HG03103 (cell line): ENCODE measurements at regions not wholly inside any gene's neighbourhood (a gene's known extent, or its start where the extent isn't known, plus 50 kb on each side); places are given as distances from the start of the nearest gene placed in this dataset.

Source experiments
- ATAC-seq: cut with Tn5 transposase; IDR thresholded peaks from one replicate; pipeline ENCODE4 v1.9.1; 2021; ENCODE audit warnings: low read depth; ENCODE audit not compliant: unreplicated experiment

DNA sequence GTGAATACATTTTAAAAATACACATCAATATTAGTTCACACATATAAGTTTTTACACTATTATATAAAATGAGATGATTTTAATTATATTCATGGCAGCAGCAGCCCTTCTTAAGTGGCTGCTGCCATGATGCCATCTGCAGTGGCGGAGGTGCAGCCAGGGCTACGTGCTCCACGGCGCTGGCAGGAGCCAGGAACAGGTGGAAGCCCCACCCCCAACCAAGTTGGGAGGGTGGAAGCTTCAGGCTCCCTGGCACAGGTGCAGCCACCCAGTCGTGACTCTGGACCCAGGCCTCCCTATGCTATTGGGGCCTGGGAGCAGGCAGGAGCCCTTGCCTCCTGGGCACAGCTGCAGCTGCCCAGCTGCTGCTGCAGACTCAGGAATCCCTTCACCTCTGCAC lies 646.9 kb upstream of the PCDH9 start:
- ATAC-seq, result no peak

DNA sequence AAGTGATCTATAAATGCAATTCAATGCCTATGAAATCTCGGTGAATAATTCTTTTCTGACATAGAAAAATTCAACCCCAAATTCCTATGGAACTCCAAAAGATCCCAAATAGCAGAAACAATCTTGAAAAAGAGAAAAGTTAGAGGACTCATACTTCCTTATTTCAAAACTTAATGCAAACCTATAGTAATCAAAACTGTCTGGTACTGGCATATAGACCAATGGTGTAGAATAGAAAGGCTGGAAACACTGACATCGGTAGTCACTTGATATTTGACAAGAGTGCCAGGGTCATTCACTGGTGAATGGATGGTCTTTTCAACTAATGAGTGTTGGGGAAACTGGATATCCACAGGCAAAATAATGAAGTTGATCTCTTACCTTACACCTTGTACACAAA lies 637.1 kb upstream of the PCDH9 start:
- no peak for ATAC-seq

GRCh38 chr13:67860315-67860714 lies 630.2 kb upstream of the PCDH9 start:
- ATAC-seq, result no peak

DNA sequence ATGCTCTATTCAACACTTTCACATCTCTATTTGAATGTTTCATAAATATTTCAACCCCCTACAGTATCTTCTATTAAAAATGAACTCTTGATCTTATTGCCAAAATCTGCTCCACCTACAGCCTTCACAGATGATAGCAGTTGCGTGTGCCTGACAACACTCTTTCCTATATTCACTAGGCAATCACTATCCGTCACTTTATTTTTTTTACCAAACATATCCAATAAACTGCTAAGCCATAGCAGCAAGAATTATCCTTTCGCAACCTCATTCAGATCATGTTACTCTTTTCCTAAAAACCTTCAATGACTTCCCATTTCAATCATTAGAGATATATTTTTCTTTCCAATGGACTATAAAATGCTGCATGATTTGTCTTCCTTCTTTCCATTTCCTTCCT lies 629.8 kb upstream of the PCDH9 start:
- no peak for ATAC-seq

GRCh38 chr13:67857581-67858310 lies 627.6 kb upstream of the PCDH9 start:
- ATAC-seq, result no peak

DNA sequence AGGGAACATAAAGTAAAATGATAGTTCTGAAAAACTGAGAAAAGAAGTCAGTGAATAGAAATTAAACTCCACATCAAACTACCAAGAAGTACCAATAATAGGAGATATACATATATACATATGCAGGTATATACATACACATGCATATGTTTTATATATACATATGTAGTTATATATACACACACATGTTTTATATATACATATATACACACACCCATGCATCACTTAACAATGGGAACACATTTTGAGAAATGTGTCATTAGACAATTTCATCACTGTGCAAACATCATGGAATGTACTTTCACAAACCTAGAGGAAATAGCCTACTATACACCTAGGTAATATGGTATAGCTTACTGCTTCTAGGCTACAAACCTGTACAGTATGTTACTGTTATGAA lies 626.8 kb upstream of the PCDH9 start:
- ATAC-seq, result no peak

- no peak for ATAC-seq
Measured at GRCh38 chr13:67855741-67856238, 625.7 kb upstream of the PCDH9 start.

DNA sequence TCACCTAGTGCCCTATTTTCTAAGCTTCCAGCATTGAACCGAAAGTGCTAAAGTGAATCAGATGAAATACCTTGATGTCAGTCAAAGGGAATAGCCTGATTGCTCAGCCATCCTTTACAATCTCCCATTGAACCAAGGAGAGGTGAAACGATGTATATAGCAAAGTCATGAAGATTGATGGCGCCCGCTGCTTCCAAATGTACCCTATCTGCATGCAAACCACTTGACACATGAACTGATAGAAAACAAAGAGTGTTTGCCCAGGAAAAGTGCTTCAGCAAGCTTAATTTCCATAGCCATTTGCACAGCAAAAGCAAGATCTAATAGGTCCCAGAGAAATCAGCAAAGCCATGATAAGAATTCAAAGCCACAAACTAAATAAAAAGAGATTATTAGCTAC lies 624.9 kb upstream of the PCDH9 start:
- ATAC-seq, result no peak

- no peak for ATAC-seq
Measured at GRCh38 chr13:67844574-67844973, 614.4 kb upstream of the PCDH9 start.

- ATAC-seq, result no peak
Measured at GRCh38 chr13:67841071-67841470, 610.9 kb upstream of the PCDH9 start.

DNA sequence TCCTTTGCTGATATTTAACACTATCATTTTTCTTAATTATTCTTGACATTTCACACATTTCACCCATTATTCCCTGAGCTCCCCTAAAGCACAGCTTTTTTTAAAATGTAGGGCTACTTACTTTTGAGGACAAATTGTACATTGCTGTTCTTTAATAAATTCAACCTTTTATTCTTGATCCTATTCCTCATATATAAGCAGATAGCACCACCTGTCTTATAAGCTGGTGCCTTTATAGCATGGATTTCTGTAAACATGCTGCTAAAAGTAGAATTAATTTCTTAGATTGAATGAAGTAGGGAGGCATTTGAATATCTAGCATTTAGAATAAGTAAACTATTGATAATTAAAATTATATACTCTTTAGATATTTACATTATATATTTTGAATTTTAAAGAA lies 603.4 kb upstream of the PCDH9 start:
- ATAC-seq, result no peak

DNA sequence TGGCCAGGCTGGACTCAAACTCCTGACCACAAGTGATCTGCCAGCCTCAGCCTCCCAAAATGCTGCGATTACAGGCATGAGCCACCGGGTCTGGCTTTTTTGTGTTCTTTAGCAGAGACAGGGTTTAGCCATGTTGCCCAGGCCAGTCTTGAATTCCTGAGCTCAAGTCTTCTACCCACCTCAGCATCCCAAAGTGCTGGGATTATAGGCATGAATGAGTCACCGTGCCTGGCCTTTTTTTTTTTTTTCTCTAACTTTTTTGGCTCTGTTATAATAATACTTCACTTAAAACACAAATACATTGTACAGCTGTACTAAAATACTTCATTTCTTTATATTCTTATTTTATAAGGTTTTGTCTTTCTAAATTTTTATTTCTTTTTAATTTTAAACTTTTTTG lies 599.5 kb upstream of the PCDH9 start:
- no peak for ATAC-seq

DNA sequence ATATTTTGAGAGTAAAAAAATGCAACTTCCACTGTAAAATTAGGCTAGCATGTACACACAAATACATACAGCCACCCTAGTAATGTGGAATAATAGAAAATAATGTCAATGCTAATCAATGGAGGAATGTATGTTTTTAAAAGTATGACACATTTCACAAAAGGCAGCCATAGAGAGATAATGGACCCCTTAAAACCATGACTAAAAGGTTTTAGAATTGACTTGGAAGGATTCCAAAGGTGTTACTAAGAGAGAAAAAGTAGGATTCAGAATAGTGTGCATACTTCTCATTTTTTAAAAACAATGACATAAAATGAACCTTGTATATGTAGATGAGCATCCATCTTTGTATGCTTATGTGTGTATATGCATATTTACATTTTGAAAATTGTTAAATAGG lies 597.9 kb upstream of the PCDH9 start:
- ATAC-seq, result no peak

- ATAC-seq, result no peak
Measured at GRCh38 chr13:67821606-67822005, 591.5 kb upstream of the PCDH9 start.

DNA sequence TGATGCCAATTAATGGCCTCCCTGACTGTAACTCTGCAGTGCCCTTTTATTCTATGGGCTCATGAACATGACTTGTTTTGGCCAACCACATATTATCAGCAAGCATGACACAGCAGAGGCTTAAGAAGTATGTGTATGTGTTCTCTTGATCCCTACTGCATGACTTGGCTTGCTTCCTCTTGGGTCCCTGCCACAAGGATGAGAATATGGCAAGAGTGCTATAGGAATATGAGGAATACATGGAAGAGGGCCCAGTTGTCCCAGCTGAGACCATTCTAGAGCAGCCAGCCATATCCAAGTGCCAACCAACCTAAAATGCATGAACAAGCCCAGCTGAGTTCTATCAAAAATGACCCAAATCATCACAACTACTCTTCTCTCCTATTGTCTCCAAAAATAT lies 576.7 kb upstream of the PCDH9 start:
- ATAC-seq, result no peak

- ATAC-seq, result no peak
Measured at GRCh38 chr13:67803118-67803517, 573.0 kb upstream of the PCDH9 start.

GRCh38 chr13:67792151-67792676 lies 562.1 kb upstream of the PCDH9 start:
- no peak for ATAC-seq

- ATAC-seq, result no peak
Measured at GRCh38 chr13:67791047-67791446, 560.9 kb upstream of the PCDH9 start.

- no peak for ATAC-seq
Measured at GRCh38 chr13:67776151-67776550, 546.0 kb upstream of the PCDH9 start.

GRCh38 chr13:67775359-67775758 lies 545.2 kb upstream of the PCDH9 start:
- ATAC-seq, result no peak

DNA sequence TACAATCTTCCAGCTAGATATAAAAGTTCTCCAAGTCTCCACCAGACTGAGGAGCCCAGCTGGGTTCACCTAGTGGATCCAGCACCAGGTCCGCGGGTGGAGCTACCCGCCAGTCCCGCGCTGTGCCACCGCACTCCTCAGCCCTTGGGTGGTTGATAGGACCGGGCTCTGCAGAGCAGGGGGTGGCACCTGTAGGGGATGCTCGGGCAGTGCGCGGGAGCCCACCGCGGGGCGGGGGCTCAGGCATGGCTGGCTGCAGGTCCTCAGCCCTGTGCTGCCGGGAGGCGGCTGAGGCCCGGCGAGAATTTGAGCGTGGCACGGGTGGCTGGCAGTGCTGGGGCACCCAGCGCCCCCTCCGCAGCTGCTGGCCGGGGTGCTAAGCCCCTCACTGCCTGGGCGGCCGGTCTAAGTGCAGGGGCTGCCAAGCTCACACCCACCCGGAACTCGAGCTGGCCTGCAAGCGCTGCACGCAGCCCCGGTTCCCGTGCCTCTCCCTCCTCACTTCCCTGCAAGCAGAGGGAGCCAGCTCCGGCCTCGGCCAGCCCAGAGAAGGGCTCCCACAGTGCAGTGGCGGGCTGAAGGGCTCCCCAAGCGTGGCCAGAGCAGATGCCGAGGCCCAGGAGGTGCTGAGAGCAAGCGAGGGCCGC lies 542.8 kb upstream of the PCDH9 start:
- ATAC-seq, result no peak

- no peak for ATAC-seq
Measured at GRCh38 chr13:67771106-67771505, 541.0 kb upstream of the PCDH9 start.
